Tibial nerve (tissue), 4 donors: ENCODE measurements at regions not wholly inside any gene's neighbourhood (a gene's known extent, or its start where the extent isn't known, plus 50 kb on each side); places are given as distances from the start of the nearest gene placed in this dataset.

Experiments used
- EP300 ChIP-seq, 2 donors: sonication (generic); formaldehyde crosslinking; IDR thresholded peaks; one replicate each; pipeline ENCODE4 v1.6.1; 2017; ENCODE audit warnings: antibody characterized with exemption in 2 of 2, mild to moderate bottlenecking in 1 of 2
- POLR2A ChIP-seq, 2 donors: fragments of 450-650 bp; IDR thresholded peaks; one replicate each; pipeline ENCODE4 v1.6.1; 2017; ENCODE audit warnings: antibody characterized with exemption in 2 of 2, mild to moderate bottlenecking in 2 of 2, moderate library complexity in 2 of 2
- TF ChIP-seq, protein P1 (sequence below), 5 experiments: fragments of 200-600 bp in 3 of 5; fragments of 450-650 bp in 2 of 5; sonication (generic) in 3 of 5; IDR thresholded peaks; one replicate each; pipeline ENCODE4 v1.5.1; 2016 to 2019; ENCODE audit warnings: antibody characterized with exemption in 5 of 5, mild to moderate bottlenecking in 3 of 5, moderate library complexity in 2 of 5

- TF ChIP-seq, protein P1, sequence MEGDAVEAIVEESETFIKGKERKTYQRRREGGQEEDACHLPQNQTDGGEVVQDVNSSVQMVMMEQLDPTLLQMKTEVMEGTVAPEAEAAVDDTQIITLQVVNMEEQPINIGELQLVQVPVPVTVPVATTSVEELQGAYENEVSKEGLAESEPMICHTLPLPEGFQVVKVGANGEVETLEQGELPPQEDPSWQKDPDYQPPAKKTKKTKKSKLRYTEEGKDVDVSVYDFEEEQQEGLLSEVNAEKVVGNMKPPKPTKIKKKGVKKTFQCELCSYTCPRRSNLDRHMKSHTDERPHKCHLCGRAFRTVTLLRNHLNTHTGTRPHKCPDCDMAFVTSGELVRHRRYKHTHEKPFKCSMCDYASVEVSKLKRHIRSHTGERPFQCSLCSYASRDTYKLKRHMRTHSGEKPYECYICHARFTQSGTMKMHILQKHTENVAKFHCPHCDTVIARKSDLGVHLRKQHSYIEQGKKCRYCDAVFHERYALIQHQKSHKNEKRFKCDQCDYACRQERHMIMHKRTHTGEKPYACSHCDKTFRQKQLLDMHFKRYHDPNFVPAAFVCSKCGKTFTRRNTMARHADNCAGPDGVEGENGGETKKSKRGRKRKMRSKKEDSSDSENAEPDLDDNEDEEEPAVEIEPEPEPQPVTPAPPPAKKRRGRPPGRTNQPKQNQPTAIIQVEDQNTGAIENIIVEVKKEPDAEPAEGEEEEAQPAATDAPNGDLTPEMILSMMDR (IDR thresholded peaks at IDR 0.05) = no peak
- TF ChIP-seq EP300 (IDR thresholded peaks at IDR 0.05) (no peak), POLR2A (IDR thresholded peaks at IDR 0.05) (no peak)
These were observed 443.2 kb downstream of the TOX3 start for GRCh38 chr16:52103791-52104190.
